Right lobe of liver (tissue), 6 donors: ENCODE measurements at regions not wholly inside any gene's neighbourhood (a gene's known extent, or its start where the extent isn't known, plus 50 kb on each side); places are given as distances from the start of the nearest gene placed in this dataset.

Experiments used
- ATAC-seq, 4 donors: fragments of 200-7000 bp; cut with Tn5 transposase; one replicate each; pipeline ENCODE4 v1.9.1; 2020; ENCODE audit warnings: mild to moderate bottlenecking in 4 of 4, moderate library complexity in 4 of 4
- DNase-seq, 3 donors: peaks; one replicate each; pipeline ENCODE4 v3.0.0-alpha.2; 2020
- H3K27ac ChIP-seq, 3 donors: fragments of 200-600 bp; one replicate each; pipeline ENCODE4 v1.8.0; 2022
- H3K27me3 ChIP-seq, 2 donors: fragments of 200-600 bp; one replicate each; pipeline ENCODE4 v1.8.0; 2022
- H3K36me3 ChIP-seq, 4 donors: fragments of 200-600 bp; sonication (generic) in 1 of 4; one replicate each; pipeline versions ENCODE4 v1.5.1 to v1.8.0; 2017 to 2022; ENCODE audit warnings: control low read depth in 1 of 4
- H3K4me1 ChIP-seq, 4 donors: fragments of 200-600 bp; sonication (generic) in 1 of 4; one replicate each; pipeline versions ENCODE4 v1.5.1 to v1.8.0; 2017 to 2022; ENCODE audit warnings: control low read depth in 1 of 4
- H3K4me3 ChIP-seq, 3 donors: fragments of 200-600 bp; one replicate each; pipeline ENCODE4 v1.8.0; 2022
- H3K9me3 ChIP-seq, 4 donors: fragments of 200-600 bp; sonication (generic) in 1 of 4; one replicate each; pipeline versions ENCODE4 v1.5.1 to v1.8.0; 2017 to 2022; ENCODE audit warnings: control low read depth in 1 of 4
- POLR2A ChIP-seq: fragments of 450-650 bp; IDR thresholded peaks from one replicate; pipeline ENCODE4 v1.6.1; 2017; ENCODE audit warnings: antibody characterized with exemption, mild to moderate bottlenecking
- WGBS: methylation state at CpG from one replicate; pipeline ENCODE4 v1.1.6; 2018; ENCODE audit warnings: low coverage, low lambda C conversion rate; ENCODE audit not compliant: insufficient coverage; ENCODE audit errors: missing lambda C conversion rate; 5-methylcytosine and 5-hydroxymethylcytosine counted together
- intact Hi-C, 2 donors: fragments of 100-400 bp; cut with DNase I; formaldehyde crosslinking; loops; one replicate each; pipeline versions ENCODE4 v1.11.2 to v1.14.1; 2022
- TF ChIP-seq, protein P1 (sequence below), 4 donors: fragments of 200-600 bp in 3 of 4; fragments of 450-650 bp in 1 of 4; IDR thresholded peaks; one replicate each; pipeline versions ENCODE4 v1.5.1 to v1.8.0; 2016 to 2022; ENCODE audit warnings: antibody characterized with exemption in 4 of 4, mild to moderate bottlenecking in 2 of 4
- donor health status: DM: no; HTN: yes; CAD: no.
- donor health status: DM: no; HTN: no; CAD: no.
- donor health status: DM: no; HTN: no; CAD: no.
- donor health status: DM: no; HTN: yes; CAD: no.
- donor health status: DM: no; HTN: yes; CAD: no.

DNA sequence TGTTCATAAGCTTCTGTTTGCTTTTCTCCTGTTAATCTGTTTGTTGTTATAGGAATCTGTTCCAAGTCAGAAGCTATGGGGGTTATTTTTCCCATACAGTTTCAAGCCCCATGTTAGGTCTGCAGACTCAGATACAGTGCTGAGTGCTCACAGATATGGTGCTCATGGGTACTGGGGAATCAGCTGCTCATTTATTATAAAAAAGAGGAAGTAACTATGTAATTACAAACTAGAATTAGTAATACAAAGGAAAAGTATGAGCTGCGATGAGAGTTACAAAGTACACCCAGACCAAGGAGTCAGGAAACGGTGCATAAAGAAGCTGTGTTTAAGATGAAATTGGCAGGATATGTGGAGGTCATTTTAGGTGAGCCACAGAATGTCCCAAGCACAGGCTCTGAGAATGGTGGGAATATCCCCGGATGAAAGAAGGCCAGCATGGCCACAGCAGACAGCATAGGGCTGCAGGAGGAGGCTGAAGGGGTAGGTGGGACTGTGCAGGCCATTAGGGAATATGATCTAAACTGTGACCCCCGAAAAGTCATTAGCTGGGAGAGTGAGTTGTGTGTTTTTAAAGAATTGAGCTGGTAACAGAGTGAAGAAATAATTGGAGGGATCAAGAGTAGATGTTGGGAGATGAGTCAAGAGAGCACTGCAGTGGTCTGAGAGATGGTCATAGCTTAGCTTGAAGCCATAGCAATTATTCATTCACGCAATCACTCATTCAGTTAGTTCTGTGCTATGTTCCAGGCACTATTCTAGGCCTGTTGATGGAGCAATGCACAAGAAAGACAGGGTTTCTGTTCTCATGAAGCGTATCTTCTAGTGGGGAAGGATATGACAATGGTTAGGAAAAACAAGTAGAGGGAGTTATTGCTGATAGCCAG, 177.4 kb upstream of the UBL3 start:
- no peak for TF ChIP-seq POLR2A
- TF ChIP-seq, protein P1, sequence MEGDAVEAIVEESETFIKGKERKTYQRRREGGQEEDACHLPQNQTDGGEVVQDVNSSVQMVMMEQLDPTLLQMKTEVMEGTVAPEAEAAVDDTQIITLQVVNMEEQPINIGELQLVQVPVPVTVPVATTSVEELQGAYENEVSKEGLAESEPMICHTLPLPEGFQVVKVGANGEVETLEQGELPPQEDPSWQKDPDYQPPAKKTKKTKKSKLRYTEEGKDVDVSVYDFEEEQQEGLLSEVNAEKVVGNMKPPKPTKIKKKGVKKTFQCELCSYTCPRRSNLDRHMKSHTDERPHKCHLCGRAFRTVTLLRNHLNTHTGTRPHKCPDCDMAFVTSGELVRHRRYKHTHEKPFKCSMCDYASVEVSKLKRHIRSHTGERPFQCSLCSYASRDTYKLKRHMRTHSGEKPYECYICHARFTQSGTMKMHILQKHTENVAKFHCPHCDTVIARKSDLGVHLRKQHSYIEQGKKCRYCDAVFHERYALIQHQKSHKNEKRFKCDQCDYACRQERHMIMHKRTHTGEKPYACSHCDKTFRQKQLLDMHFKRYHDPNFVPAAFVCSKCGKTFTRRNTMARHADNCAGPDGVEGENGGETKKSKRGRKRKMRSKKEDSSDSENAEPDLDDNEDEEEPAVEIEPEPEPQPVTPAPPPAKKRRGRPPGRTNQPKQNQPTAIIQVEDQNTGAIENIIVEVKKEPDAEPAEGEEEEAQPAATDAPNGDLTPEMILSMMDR (IDR thresholded peaks at IDR 0.05), result no peak

GRCh38 chr13:30026909-30027308, 176.5 kb upstream of the UBL3 start:
- Histone ChIP-seq H3K27ac (no peak overlapping the region), H3K27me3 (no peaks in the 10 kb centered on the region), H3K4me3 (no peak overlapping the region), H3K9me3 (no peaks in the 10 kb centered on the region), H3K36me3 (no peaks in the 10 kb centered on the region), H3K4me1 (no peaks in the 10 kb centered on the region)
- no peak for DNase-seq
- WGBS, result 76% methylated on average over 4 of the region's 5 CpGs
- intact Hi-C loops, result no loop called here
- no peak for ATAC-seq
- TF ChIP-seq, protein P1 (IDR thresholded peaks at IDR 0.05), result no peak
- no peak for TF ChIP-seq POLR2A

More for the DNA sequence above, 177.4 kb upstream of the UBL3 start:
- Histone ChIP-seq H3K27ac (no peak overlapping the region), H3K4me3 (no peak overlapping the region), H3K4me1 (no peaks in the 10 kb centered on the region), H3K36me3 (no peaks in the 10 kb centered on the region), H3K9me3 (no peaks in the 10 kb centered on the region), H3K27me3 (no peaks in the 10 kb centered on the region)
- DNase-seq (no peak), ATAC-seq (no peak)
- 74% methylated on average over 6 of the region's 6 CpGs for WGBS
- intact Hi-C loops, result no loop called here

DNA sequence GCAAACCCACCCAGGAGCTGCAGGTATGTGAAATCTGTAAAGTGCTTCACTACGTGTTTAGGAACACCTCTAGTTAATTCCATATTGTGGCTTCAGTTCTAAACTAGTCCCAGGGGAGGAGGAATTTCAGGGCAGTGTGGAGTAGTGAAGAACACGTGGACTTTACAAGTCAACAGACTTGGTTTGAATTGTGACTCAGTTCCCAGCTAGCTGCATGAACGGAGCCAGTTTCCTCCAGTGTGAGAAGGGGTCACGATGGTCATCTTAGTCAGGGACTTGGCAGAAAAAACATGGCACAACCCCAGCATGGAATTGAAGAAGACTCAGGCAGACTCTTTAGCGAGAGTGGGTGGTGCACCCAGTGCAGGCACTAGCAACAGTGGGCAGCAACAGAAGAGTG, 175.7 kb upstream of the UBL3 start:
- Histone ChIP-seq H3K27me3 (no peaks in the 10 kb centered on the region), H3K27ac (no peak overlapping the region), H3K36me3 (no peaks in the 10 kb centered on the region), H3K4me3 (no peak overlapping the region), H3K9me3 (no peaks in the 10 kb centered on the region), H3K4me1 (no peaks in the 10 kb centered on the region)
- intact Hi-C loops, result no loop called here
- 78% methylated on average over 5 of the region's 5 CpGs for whole genome bisulfite sequencing
- no peak for DNase-seq
- ATAC-seq, result no peak
- TF ChIP-seq, protein P1 (IDR thresholded peaks at IDR 0.05), result no peak
- no peak for TF ChIP-seq POLR2A

DNA sequence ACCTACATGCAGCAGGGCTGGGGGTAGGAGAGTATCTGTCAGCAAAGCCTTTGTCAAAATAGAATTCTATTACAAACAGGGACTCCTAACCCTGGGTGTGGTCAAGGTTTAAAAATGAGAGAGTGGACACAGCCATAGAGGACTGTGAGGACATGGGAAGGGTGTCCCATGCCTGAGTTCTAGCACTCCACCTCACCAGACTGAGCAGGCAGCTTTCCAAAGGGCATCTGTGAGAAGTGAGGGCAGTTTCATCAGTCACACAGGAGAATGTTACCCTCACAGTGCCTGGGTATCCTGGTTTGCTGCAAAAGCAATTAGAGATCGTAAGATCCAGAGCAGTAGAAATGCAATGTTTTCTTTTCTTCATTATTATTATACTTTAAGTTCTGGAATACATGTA, 174.9 kb upstream of the UBL3 start:
- intact Hi-C loops, result no loop called here
- Histone ChIP-seq H3K9me3 (no peaks in the 10 kb centered on the region), H3K27ac (no peak overlapping the region), H3K4me1 (no peaks in the 10 kb centered on the region), H3K4me3 (no peak overlapping the region), H3K36me3 (no peaks in the 10 kb centered on the region), H3K27me3 (no peaks in the 10 kb centered on the region)
- WGBS, result no CpG with 5 or more reads among the region's 1 CpG
- DNase-seq (no peak), ATAC-seq (no peak)
- TF ChIP-seq, protein P1 (IDR thresholded peaks at IDR 0.05), result no peak
- TF ChIP-seq POLR2A, result no peak
